ENCODE measurements at regions not wholly inside any gene's neighbourhood (a gene's known extent, or its start where the extent isn't known, plus 50 kb on each side); places are given as distances from the start of the nearest gene placed in this dataset.

GRCh38 chr13:61712621-61713020 is 297.0 kb upstream of the PCDH20 start:
- TF ChIP-seq CTCF (IDR thresholded peaks at IDR 0.05; ENCODE audit: low read depth, low read length, missing input control) (no peak), ATF3 (IDR thresholded peaks at IDR 0.05) (no peak), REST (IDR thresholded peaks at IDR 0.05) (no peak), TAF1 (conservative IDR thresholded peaks at IDR 0.05) (no peak), SP1 (IDR thresholded peaks at IDR 0.05) (no peak)

Data from liver (tissue), 3 donors.